ENCODE measurements at regions not wholly inside any gene's neighbourhood (a gene's known extent, or its start where the extent isn't known, plus 50 kb on each side); places are given as distances from the start of the nearest gene placed in this dataset.
"Not testable (repeated sequence)": the region's sequence is repeated elsewhere in the genome, so short reads cannot be mapped to it uniquely, and the experiment has no call there.

GRCh38 chr1:194618101-194618500, 1431.7 kb upstream of the B3GALT2 start:
- peaks cover 8% of the 10 kb centered on the region for H3K4me1 ChIP-seq (ENCODE audit: insufficient read depth, low read length, poor library complexity, severe bottlenecking)
- no peak for TF ChIP-seq CTCF (conservative IDR thresholded peaks at IDR 0.05; ENCODE audit: low read length)
- no peak for TF ChIP-seq EZH2phosphoT487 (IDR thresholded peaks at IDR 0.05; ENCODE audit: borderline replicate concordance)
- no peak overlapping the region for H3K4me2 ChIP-seq (ENCODE audit: low read depth, low read length, poor library complexity, severe bottlenecking)
- peaks cover 4% of the 10 kb centered on the region; the same call in 1 of the 2 replicates for H3K9me3 ChIP-seq (ENCODE audit: insufficient read depth, low read depth, low read length)
- H3K27me3 ChIP-seq (ENCODE audit: insufficient read depth, low read length, poor library complexity, severe bottlenecking), result no peaks in the 10 kb centered on the region
- no peak overlapping the region for H2AFZ ChIP-seq (ENCODE audit: low read length)
- H3K9ac ChIP-seq (ENCODE audit: low read depth, low read length, poor library complexity, severe bottlenecking), result no peak overlapping the region
- H3F3A ChIP-seq (ENCODE audit: low read depth), result no peaks in the 10 kb centered on the region
- H3K36me3 ChIP-seq (ENCODE audit: insufficient read depth, low read length), result no peaks in the 10 kb centered on the region
- no peak overlapping the region for H3K4me3 ChIP-seq (ENCODE audit: low read length, poor library complexity, severe bottlenecking)
- no peaks in the 10 kb centered on the region for H3K9me2 ChIP-seq (replicated peaks; ENCODE audit: low read depth, low read length)
- peaks cover 5% of the 10 kb centered on the region; the same call in 1 of the 2 replicates for H3K79me2 ChIP-seq (ENCODE audit: insufficient read depth, low read length)
- no peaks in the 10 kb centered on the region for H4K20me1 ChIP-seq (ENCODE audit: insufficient read depth, low read length, poor library complexity, severe bottlenecking)

DNA sequence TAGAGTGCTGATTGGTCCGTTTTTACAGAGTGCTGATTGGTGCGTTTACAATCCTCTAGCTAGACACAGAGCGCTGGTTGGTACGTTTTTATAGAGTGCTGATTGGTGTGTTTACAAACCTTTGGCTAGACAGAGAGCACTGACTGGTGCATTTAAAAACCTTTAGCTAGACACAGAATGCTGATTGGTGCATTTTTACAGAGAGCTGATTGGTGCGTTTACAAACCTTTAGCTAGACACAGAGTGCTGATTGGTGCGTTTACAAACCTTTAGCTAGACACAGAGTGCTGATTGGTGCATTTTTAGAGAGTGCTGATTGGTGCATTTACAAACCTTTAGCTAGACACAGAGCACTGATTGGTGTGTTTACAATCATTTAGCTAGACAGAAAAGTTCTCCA, 1430.9 kb upstream of the B3GALT2 start:
- not testable (repeated sequence) for H3K4me1 ChIP-seq (ENCODE audit: insufficient read depth, low read length, poor library complexity, severe bottlenecking); H3F3A ChIP-seq (ENCODE audit: low read depth); H3K27me3 ChIP-seq (ENCODE audit: insufficient read depth, low read length, poor library complexity, severe bottlenecking); H3K79me2 ChIP-seq (ENCODE audit: insufficient read depth, low read length); H3K9ac ChIP-seq (ENCODE audit: low read depth, low read length, poor library complexity, severe bottlenecking); H2AFZ ChIP-seq (ENCODE audit: low read length); H4K20me1 ChIP-seq (ENCODE audit: insufficient read depth, low read length, poor library complexity, severe bottlenecking); H3K9me2 ChIP-seq (replicated peaks; ENCODE audit: low read depth, low read length); H3K36me3 ChIP-seq (ENCODE audit: insufficient read depth, low read length); H3K9me3 ChIP-seq (ENCODE audit: insufficient read depth, low read depth, low read length)
- Histone ChIP-seq H3K4me3 (ENCODE audit: low read length, poor library complexity, severe bottlenecking) (peak overlapping the region; percentile 77), H3K4me2 (ENCODE audit: low read depth, low read length, poor library complexity, severe bottlenecking) (peak overlapping the region; percentile 72)

DNA sequence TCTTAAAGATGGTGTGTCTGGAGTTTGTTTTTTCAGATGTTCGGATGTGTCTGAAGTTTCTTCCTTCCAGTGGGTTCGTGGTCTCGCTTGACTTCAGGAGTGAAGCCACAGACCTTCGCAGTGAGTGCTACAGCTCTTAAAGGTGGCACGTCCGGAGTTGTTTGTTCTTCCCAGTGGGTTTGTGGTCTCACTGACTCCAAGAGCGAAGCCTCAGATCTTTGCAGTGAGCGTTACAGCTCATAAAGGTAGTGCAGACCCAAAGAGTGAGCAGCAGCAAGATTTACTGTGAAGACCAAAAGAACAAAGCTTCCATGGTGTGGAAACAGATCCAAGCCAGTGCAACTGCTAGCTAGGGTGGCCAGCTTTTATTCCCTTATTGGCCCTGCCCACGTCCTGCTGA, 1430.4 kb upstream of the B3GALT2 start:
- Histone ChIP-seq H3K4me2 (ENCODE audit: low read depth, low read length, poor library complexity, severe bottlenecking) (peak overlapping the region; percentile 72), H3K9ac (ENCODE audit: low read depth, low read length, poor library complexity, severe bottlenecking) (peak overlapping the region; percentile 68), H3K9me3 (ENCODE audit: insufficient read depth, low read depth, low read length) (peaks cover 4% of the 10 kb centered on the region; the same call in 1 of the 2 replicates), H3K9me2 (replicated peaks; ENCODE audit: low read depth, low read length) (no peaks in the 10 kb centered on the region), H3K4me3 (ENCODE audit: low read length, poor library complexity, severe bottlenecking) (peak overlapping the region; percentile 77), H3F3A (ENCODE audit: low read depth) (no peaks in the 10 kb centered on the region), H3K4me1 (ENCODE audit: insufficient read depth, low read length, poor library complexity, severe bottlenecking) (peaks cover 8% of the 10 kb centered on the region), H3K36me3 (ENCODE audit: insufficient read depth, low read length) (no peaks in the 10 kb centered on the region), H3K79me2 (ENCODE audit: insufficient read depth, low read length) (peaks cover 5% of the 10 kb centered on the region; the same call in 1 of the 2 replicates), H2AFZ (ENCODE audit: low read length) (0 out of 2 replicates have a peak overlapping the region, but pooled peaks have one; percentile 13), H4K20me1 (ENCODE audit: insufficient read depth, low read length, poor library complexity, severe bottlenecking) (no peaks in the 10 kb centered on the region), H3K27me3 (ENCODE audit: insufficient read depth, low read length, poor library complexity, severe bottlenecking) (no peaks in the 10 kb centered on the region)
- TF ChIP-seq CTCF (conservative IDR thresholded peaks at IDR 0.05; ENCODE audit: low read length), result no peak
- TF ChIP-seq EZH2phosphoT487 (IDR thresholded peaks at IDR 0.05; ENCODE audit: borderline replicate concordance), result no peak

GRCh38 chr1:194602184-194602583, 1415.8 kb upstream of the B3GALT2 start:
- no peaks in the 10 kb centered on the region for H3F3A ChIP-seq (ENCODE audit: low read depth)
- no peak overlapping the region for H3K4me3 ChIP-seq (ENCODE audit: low read length, poor library complexity, severe bottlenecking)
- no peaks in the 10 kb centered on the region for H3K36me3 ChIP-seq (ENCODE audit: insufficient read depth, low read length)

More at GRCh38 chr1:194602184-194602583, 1415.8 kb upstream of the B3GALT2 start:
- TF ChIP-seq EZH2phosphoT487 (IDR thresholded peaks at IDR 0.05; ENCODE audit: borderline replicate concordance), result no peak
- no peak for TF ChIP-seq CTCF (conservative IDR thresholded peaks at IDR 0.05; ENCODE audit: low read length)
- Histone ChIP-seq H2AFZ (ENCODE audit: low read length) (no peak overlapping the region), H3K9me3 (ENCODE audit: insufficient read depth, low read depth, low read length) (no peaks in the 10 kb centered on the region), H3K9me2 (replicated peaks; ENCODE audit: low read depth, low read length) (no peaks in the 10 kb centered on the region), H3K4me1 (ENCODE audit: insufficient read depth, low read length, poor library complexity, severe bottlenecking) (no peaks in the 10 kb centered on the region), H3K27me3 (ENCODE audit: insufficient read depth, low read length, poor library complexity, severe bottlenecking) (no peaks in the 10 kb centered on the region), H3K79me2 (ENCODE audit: insufficient read depth, low read length) (no peaks in the 10 kb centered on the region), H4K20me1 (ENCODE audit: insufficient read depth, low read length, poor library complexity, severe bottlenecking) (no peaks in the 10 kb centered on the region), H3K4me2 (ENCODE audit: low read depth, low read length, poor library complexity, severe bottlenecking) (no peak overlapping the region), H3K9ac (ENCODE audit: low read depth, low read length, poor library complexity, severe bottlenecking) (no peak overlapping the region)

All from Loucy (cell line).